HUES48 (cell line): ENCODE measurements at regions not wholly inside any gene's neighbourhood (a gene's known extent, or its start where the extent isn't known, plus 50 kb on each side); places are given as distances from the start of the nearest gene placed in this dataset.
"Not testable (repeated sequence)": the region's sequence is repeated elsewhere in the genome, so short reads cannot be mapped to it uniquely, and the experiment has no call there.

Experiments used
- H3K27ac ChIP-seq: one replicate; pipeline ENCODE4 v1.7.0; 2013; ENCODE audit warnings: low read depth, low read length, inconsistent platforms
- H3K27me3 ChIP-seq: 2 replicates; pipeline ENCODE4 v1.6.1; 2013; ENCODE audit warnings: mild to moderate bottlenecking, low read length; ENCODE audit not compliant: control insufficient read depth, insufficient read depth
- H3K36me3 ChIP-seq: 2 replicates; pipeline ENCODE4 v1.6.1; 2013; ENCODE audit warnings: low read length; ENCODE audit not compliant: control insufficient read depth, insufficient read depth
- H3K4me1 ChIP-seq: 2 replicates; pipeline ENCODE4 v1.6.1; 2013; ENCODE audit warnings: mild to moderate bottlenecking, low read length; ENCODE audit not compliant: control insufficient read depth, insufficient read depth
- H3K4me3 ChIP-seq: 2 replicates; pipeline ENCODE4 v1.5.1; 2013; ENCODE audit warnings: mild to moderate bottlenecking, low read depth, low read length
- H3K9ac ChIP-seq: 2 replicates; pipeline ENCODE4 v1.6.1; 2013; ENCODE audit warnings: mild to moderate bottlenecking, low read depth, low read length, moderate library complexity
- H3K9me3 ChIP-seq: 2 replicates; pipeline ENCODE4 v1.6.1; 2013; ENCODE audit warnings: low read length; ENCODE audit not compliant: control insufficient read depth, insufficient read depth

GRCh38 chr13:97884707-97885468 lies 68.6 kb upstream of the IPO5 start:
- Histone ChIP-seq H3K4me3 (no peak overlapping the region), H3K4me1 (peaks cover 3% of the 10 kb centered on the region), H3K9me3 (no peaks in the 10 kb centered on the region), H3K36me3 (no peaks in the 10 kb centered on the region), H3K9ac (no peak overlapping the region), H3K27me3 (no peaks in the 10 kb centered on the region), H3K27ac (no peak overlapping the region)

DNA sequence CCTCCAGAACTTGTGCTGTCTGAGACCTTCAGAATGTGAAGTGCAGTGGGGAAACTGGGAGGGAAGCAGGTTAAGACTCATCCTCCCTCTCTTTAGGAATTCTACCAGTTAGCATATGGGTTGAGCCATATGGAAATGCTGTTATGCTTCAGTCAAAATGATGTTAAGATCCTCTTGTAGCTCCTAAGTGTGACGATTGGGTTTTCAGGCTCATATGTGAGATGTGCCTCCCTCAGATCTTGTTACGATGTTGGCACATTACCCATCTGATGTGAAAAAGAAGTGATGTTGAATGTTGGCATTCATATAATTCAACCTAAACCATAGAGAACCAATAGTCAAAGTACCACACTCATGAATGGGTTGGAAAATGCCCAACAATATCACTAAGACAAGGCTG lies 67.8 kb upstream of the IPO5 start:
- H3K9me3 ChIP-seq, result no peaks in the 10 kb centered on the region
- H3K27ac ChIP-seq, result no peak overlapping the region
- H3K9ac ChIP-seq, result no peak overlapping the region
- H3K27me3 ChIP-seq, result no peaks in the 10 kb centered on the region
- no peaks in the 10 kb centered on the region for H3K36me3 ChIP-seq
- no peak overlapping the region for H3K4me3 ChIP-seq
- no peaks in the 10 kb centered on the region for H3K4me1 ChIP-seq

- no peak overlapping the region for H3K27ac ChIP-seq
- H3K4me1 ChIP-seq, result no peaks in the 10 kb centered on the region
- no peak overlapping the region for H3K4me3 ChIP-seq
- H3K36me3 ChIP-seq, result no peaks in the 10 kb centered on the region
- H3K27me3 ChIP-seq, result no peaks in the 10 kb centered on the region
- no peak overlapping the region for H3K9ac ChIP-seq
- H3K9me3 ChIP-seq, result no peaks in the 10 kb centered on the region
These were observed 63.7 kb upstream of the IPO5 start for GRCh38 chr13:97889803-97890202.

DNA sequence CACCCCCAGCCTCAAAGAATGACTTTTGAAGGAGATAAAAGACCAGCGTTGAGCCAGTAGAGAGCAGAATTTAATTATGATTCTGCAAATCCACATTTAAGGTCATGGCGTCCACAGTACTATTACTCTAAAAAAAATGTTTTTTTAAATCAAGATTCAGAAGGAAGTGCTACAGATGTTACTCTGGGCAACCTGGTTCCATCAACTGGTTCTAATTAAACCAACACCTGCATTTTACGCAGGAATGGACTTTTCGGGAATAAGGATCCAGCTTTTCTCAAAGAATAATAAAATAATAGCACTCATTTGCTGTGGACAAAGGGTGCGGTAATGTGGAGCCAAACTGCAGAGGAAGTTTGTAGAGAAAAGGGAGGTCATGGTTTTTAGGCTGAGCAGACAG lies 62.9 kb upstream of the IPO5 start:
- H3K27me3 ChIP-seq, result no peaks in the 10 kb centered on the region
- no peaks in the 10 kb centered on the region for H3K9me3 ChIP-seq
- H3K4me1 ChIP-seq, result no peaks in the 10 kb centered on the region
- H3K4me3 ChIP-seq, result no peak overlapping the region
- no peaks in the 10 kb centered on the region for H3K36me3 ChIP-seq
- H3K9ac ChIP-seq, result no peak overlapping the region
- no peak overlapping the region for H3K27ac ChIP-seq

DNA sequence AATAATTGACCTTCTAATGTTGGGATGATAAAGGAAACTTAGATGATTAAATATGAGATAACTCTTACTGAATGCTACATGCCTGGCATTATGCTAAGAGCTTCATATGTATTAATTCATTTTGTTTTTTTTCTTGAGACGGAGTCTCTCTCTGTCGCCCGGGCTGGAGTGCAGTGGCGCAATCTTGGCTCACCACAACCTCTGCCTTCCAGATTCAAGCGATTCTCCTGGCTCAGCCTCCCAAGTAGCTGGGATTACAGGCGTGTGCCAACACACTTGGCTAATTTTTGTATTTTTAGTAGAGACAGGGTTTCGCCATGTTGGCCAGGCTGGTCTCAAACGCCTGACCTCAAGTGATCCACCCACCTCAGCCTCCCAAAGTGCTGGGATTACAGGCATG lies 61.5 kb upstream of the IPO5 start:
- H3K27me3 ChIP-seq, result not testable (repeated sequence)

GRCh38 chr13:97892717-97893116 lies 60.8 kb upstream of the IPO5 start:
- Histone ChIP-seq H3K4me1 (no peaks in the 10 kb centered on the region), H3K9me3 (no peaks in the 10 kb centered on the region), H3K4me3 (no peak overlapping the region), H3K27ac (no peak overlapping the region), H3K27me3 (no peaks in the 10 kb centered on the region), H3K9ac (no peak overlapping the region), H3K36me3 (no peaks in the 10 kb centered on the region)

More for the DNA sequence above, 61.5 kb upstream of the IPO5 start:
- not testable (repeated sequence) for H3K27ac ChIP-seq, H3K9ac ChIP-seq, H3K4me3 ChIP-seq, H3K36me3 ChIP-seq, H3K4me1 ChIP-seq, H3K9me3 ChIP-seq

DNA sequence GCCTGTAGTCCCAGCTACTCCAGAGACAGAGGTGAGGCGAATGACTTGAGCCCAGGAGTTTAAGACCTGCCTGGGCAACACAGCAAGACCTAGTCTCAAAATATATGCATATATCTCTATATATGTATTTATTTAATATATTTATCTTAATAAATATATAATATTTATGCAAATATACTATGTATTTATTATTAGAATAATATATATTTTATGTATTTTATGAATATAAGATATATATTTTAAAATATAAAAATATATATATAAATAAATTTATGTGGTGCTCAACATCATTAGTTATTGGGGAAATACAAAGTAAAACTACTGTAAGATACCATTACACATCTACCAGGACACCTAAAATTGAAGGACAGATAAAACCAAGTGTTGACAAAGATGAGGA lies 58.1 kb upstream of the IPO5 start:
- H3K9me3 ChIP-seq, result no peaks in the 10 kb centered on the region
- H3K9ac ChIP-seq, result no peak overlapping the region
- H3K27me3 ChIP-seq, result no peaks in the 10 kb centered on the region
- H3K4me3 ChIP-seq, result no peak overlapping the region
- no peaks in the 10 kb centered on the region for H3K36me3 ChIP-seq
- no peak overlapping the region for H3K27ac ChIP-seq
- H3K4me1 ChIP-seq, result no peaks in the 10 kb centered on the region

DNA sequence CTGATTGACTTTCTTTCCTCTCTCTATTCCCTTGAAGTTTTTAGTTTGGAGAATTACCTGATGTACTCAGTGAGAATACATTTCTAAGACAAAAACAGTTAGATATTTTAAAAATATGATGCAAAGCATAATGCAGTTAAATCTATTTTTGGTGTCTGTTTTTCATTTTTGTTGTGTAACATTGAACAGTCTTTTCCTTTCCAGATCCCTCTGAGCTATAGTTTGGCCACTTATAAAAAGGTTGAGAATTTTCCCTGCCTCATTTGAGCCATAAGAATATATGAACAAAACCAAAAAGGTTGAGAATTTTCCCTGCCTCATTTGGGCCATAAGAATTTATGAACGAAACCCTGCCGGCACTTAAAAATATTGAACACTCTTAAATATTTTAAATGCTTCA lies 57.0 kb upstream of the IPO5 start:
- Histone ChIP-seq H3K4me1 (no peaks in the 10 kb centered on the region), H3K9ac (no peak overlapping the region), H3K36me3 (no peaks in the 10 kb centered on the region), H3K27me3 (no peaks in the 10 kb centered on the region), H3K4me3 (no peak overlapping the region), H3K27ac (no peak overlapping the region), H3K9me3 (no peaks in the 10 kb centered on the region)

DNA sequence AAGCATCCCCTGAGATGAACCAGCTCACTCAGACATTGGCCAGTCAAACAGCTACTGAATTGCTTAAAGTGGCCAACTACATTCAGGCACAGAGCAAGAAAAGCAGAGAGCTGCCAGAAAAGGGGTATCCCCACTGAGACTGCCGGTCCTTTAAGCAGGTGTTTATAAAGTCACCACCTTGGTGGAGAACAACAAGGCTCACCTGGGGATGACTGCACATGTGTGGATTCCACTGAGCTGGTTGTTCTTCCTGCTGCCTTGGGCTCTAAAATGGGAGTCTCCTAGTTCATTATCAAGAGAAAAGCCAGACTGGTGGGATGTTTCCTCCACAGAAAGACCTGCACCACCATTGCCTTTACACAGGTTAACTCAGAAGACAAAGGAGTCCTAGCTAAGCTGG lies 51.8 kb upstream of the IPO5 start:
- H3K9me3 ChIP-seq, result no peaks in the 10 kb centered on the region
- no peaks in the 10 kb centered on the region for H3K4me1 ChIP-seq
- no peak overlapping the region for H3K27ac ChIP-seq
- no peaks in the 10 kb centered on the region for H3K36me3 ChIP-seq
- no peaks in the 10 kb centered on the region for H3K27me3 ChIP-seq
- no peak overlapping the region for H3K4me3 ChIP-seq
- no peak overlapping the region for H3K9ac ChIP-seq
